ENCODE measurements at regions not wholly inside any gene's neighbourhood (a gene's known extent, or its start where the extent isn't known, plus 50 kb on each side); places are given as distances from the start of the nearest gene placed in this dataset.

GRCh38 chr13:83024955-83025594 lies 857.2 kb downstream of the SLITRK1 start:
- Histone ChIP-seq H3K9me3 (ENCODE audit: control insufficient read depth, insufficient read depth, low read length) (no peaks in the 10 kb centered on the region), H3K79me1 (ENCODE audit: low read depth in 1 of 2, low read length in 2 of 2) (no peaks in the 10 kb centered on the region), H3K27me3 (ENCODE audit: control insufficient read depth, insufficient read depth, low read length) (no peaks in the 10 kb centered on the region), H3K4me2 (ENCODE audit: low read depth, low read length) (no peak overlapping the region), H3K56ac (ENCODE audit: extremely low read depth, insufficient read depth, low read length) (no peak overlapping the region), H3K23ac (ENCODE audit: low read depth, low read length) (no peak overlapping the region), H3K36me3 (ENCODE audit: control insufficient read depth, insufficient read depth, low read length) (no peaks in the 10 kb centered on the region), H4K5ac (ENCODE audit: low read depth, low read length) (no peak overlapping the region), H3K9ac (ENCODE audit: low read depth, low read length) (no peak overlapping the region), H2AFZ (replicated peaks; ENCODE audit: low read length, poor library complexity) (peak overlapping the region; percentile 69), H2BK5ac (ENCODE audit: low read depth, low read length, poor library complexity, severe bottlenecking) (no peak overlapping the region), H3K9me1 (ENCODE audit: insufficient read depth, low read length) (no peaks in the 10 kb centered on the region), H4K91ac (ENCODE audit: insufficient read depth, low read depth, low read length) (no peak overlapping the region), H3K4me1 (ENCODE audit: control insufficient read depth, insufficient read depth, low read length) (no peaks in the 10 kb centered on the region), H4K8ac (ENCODE audit: low read depth in 2 of 2, low read length in 2 of 2) (0 out of 4 replicates have a peak overlapping the region, but pooled peaks of 1 of the 2 experiments have one; percentile 3), H2BK20ac (ENCODE audit: low read depth, low read length) (0 out of 2 replicates have a peak overlapping the region, but pooled peaks have one; percentile 29), H2AK9ac (replicated peaks; ENCODE audit: low read depth, low read length, poor library complexity) (no peak overlapping the region), H3K4me3 (ENCODE audit: insufficient read depth, low read depth, low read length) (no peak overlapping the region), H3K27ac (ENCODE audit: insufficient read depth, low read length) (no peak overlapping the region), H4K20me1 (ENCODE audit: insufficient read depth, low read length) (no peaks in the 10 kb centered on the region), H3K4ac (ENCODE audit: low read depth, low read length) (no peak overlapping the region), H2BK120ac (ENCODE audit: low read depth, low read length) (0 out of 2 replicates have a peak overlapping the region, but pooled peaks have one; percentile 38), H3K18ac (ENCODE audit: low read depth, low read length) (no peak overlapping the region), H2AK5ac (ENCODE audit: low read depth, low read length) (no peak overlapping the region), H2BK15ac (ENCODE audit: low read depth, low read length) (no peak overlapping the region), H3K14ac (replicated peaks; ENCODE audit: low read depth, low read length) (no peak overlapping the region; the same call in 1 of the 2 replicates)
- peak; percentile 23 for DNase-seq
- ChIA-PET CTCF (no interaction called here), POLR2A (ENCODE audit: unreplicated experiment) (no interaction called here)
- ATAC-seq (ENCODE audit: low read depth), result peak; percentile 59
- BruUV-seq (replicated peaks), result no TSS peak
- in situ Hi-C loops (cut with MboI; ENCODE audit: low sequenced_read_pairs) (no loop called here), intact Hi-C loops (cut with micrococcal nuclease) (no loop called here), dilution Hi-C loops (cut with HindIII; ENCODE audit: low sequenced_read_pairs, unreplicated experiment) (no loop called here)
- no peak for TF ChIP-seq MAFK (IDR thresholded peaks at IDR 0.05; ENCODE audit: low read depth, low read length)
- TF ChIP-seq USF2 (IDR thresholded peaks at IDR 0.05; ENCODE audit: low read depth, low read length), result no peak
- no peak for TF ChIP-seq MAZ (IDR thresholded peaks at IDR 0.05; ENCODE audit: borderline replicate concordance, low read depth, low read length)
- no peak for TF ChIP-seq SMC3 (IDR thresholded peaks at IDR 0.05; ENCODE audit: low read depth, low read length)
- no peak for TF ChIP-seq ELK1 (IDR thresholded peaks at IDR 0.05; ENCODE audit: borderline replicate concordance, low read depth, low read length)
- no peak for TF ChIP-seq CEBPB (IDR thresholded peaks at IDR 0.05; ENCODE audit: low read depth, low read length)
- no peak for TF ChIP-seq RFX5 (IDR thresholded peaks at IDR 0.05; ENCODE audit: low read depth, low read length)
- no peak for TF ChIP-seq NFE2L2 (IDR thresholded peaks at IDR 0.05; ENCODE audit: low read depth, low read length)
- TF ChIP-seq RAD21 (IDR thresholded peaks at IDR 0.05; ENCODE audit: low read length), result no peak
- no peak for TF ChIP-seq RCOR1 (IDR thresholded peaks at IDR 0.05; ENCODE audit: insufficient replicate concordance, low read length)
- no peak for TF ChIP-seq MXI1 (IDR thresholded peaks at IDR 0.05; ENCODE audit: borderline replicate concordance, low read depth, low read length)
- TF ChIP-seq POLR2A (IDR thresholded peaks at IDR 0.05; ENCODE audit: low read depth, low read length), result no peak
- no peak for TF ChIP-seq CTCF (conservative IDR thresholded peaks at IDR 0.05; ENCODE audit: low read depth, low read length)
- no peak for TF ChIP-seq FOS (IDR thresholded peaks at IDR 0.05; ENCODE audit: low read depth, low read length)
- TF ChIP-seq BHLHE40 (IDR thresholded peaks at IDR 0.05; ENCODE audit: low read depth, low read length), result no peak
- TF ChIP-seq CHD1 (IDR thresholded peaks at IDR 0.05; ENCODE audit: low read depth, low read length), result no peak
- 100% methylated on average over 1 of the region's 1 CpG; no CpG with 5 or more reads in 1 of the 2 experiments for WGBS, 2 experiments (ENCODE audit: extremely low coverage in 2 of 2, insufficient read length in 1 of 2)

Data from IMR-90 (cell line).